A549 (cell line): ENCODE measurements at regions not wholly inside any gene's neighbourhood (a gene's known extent, or its start where the extent isn't known, plus 50 kb on each side); places are given as distances from the start of the nearest gene placed in this dataset.

Experiments
- CEBPB ChIP-seq, 2 experiments: fragments of >200 bp in 1 of 2; sonication (Bioruptor Twin) in 1 of 2; formaldehyde crosslinking in 1 of 2; IDR thresholded peaks; 2 replicates each; pipeline ENCODE4 v1.6.1; 2012 to 2016
- CTCF ChIP-seq: fragments of >200 bp; sonication (Bioruptor Twin); formaldehyde crosslinking; IDR thresholded peaks from 3 replicates; pipeline ENCODE4 v1.5.1; 2016
- POLR2A ChIP-seq: IDR thresholded peaks from 2 replicates; pipeline ENCODE4 v1.6.1; 2012; ENCODE audit warnings: mild to moderate bottlenecking, low read length
- REST ChIP-seq: fragments of 200-600 bp; sonication (generic); IDR thresholded peaks from 2 replicates; pipeline ENCODE4 v1.6.1; 2016; ENCODE audit warnings: antibody characterized with exemption, mild to moderate bottlenecking, moderate library complexity
- SMC3 ChIP-seq: fragments of >200 bp; sonication (Bioruptor Twin); formaldehyde crosslinking; IDR thresholded peaks from 3 replicates; pipeline ENCODE4 v1.6.1; 2018; ENCODE audit warnings: inconsistent platforms

- TF ChIP-seq CTCF (no peak), POLR2A (no peak), SMC3 (no peak), REST (no peak), CEBPB (IDR thresholded peaks at IDR 0.05) (no peak)
Measured at GRCh38 chr12:45522227-45522626, 207.3 kb upstream of the ARID2 start.
